GM23338 (cell line): ENCODE measurements at regions not wholly inside any gene's neighbourhood (a gene's known extent, or its start where the extent isn't known, plus 50 kb on each side); places are given as distances from the start of the nearest gene placed in this dataset.

ENCODE experiments used
- ATAC-seq: fragments of 200-7000 bp; cut with Tn5 transposase; 3 replicates; pipeline ENCODE4 v1.9.1; 2020
- DNase-seq: peaks from one replicate; pipeline ENCODE4 v3.0.0-alpha.2; 2015; ENCODE audit warnings: low spot score
- H2AFZ ChIP-seq: fragments of 200-600 bp; sonication (generic); 2 replicates; pipeline ENCODE4 v1.8.0; 2016; ENCODE audit warnings: antibody characterized with exemption, mild to moderate bottlenecking, moderate library complexity
- H3F3A ChIP-seq: fragments of 200-600 bp; sonication (generic); replicated peaks from 2 replicates; pipeline ENCODE4 v1.8.0; 2017; ENCODE audit warnings: antibody characterized with exemption, mixed run types, low read depth
- H3K27ac ChIP-seq: fragments of 200-600 bp; sonication (generic); 2 replicates; pipeline ENCODE4 v1.6.1; 2016; ENCODE audit warnings: low read depth
- H3K27me3 ChIP-seq: fragments of 200-600 bp; sonication (generic); 2 replicates; pipeline ENCODE4 v1.8.0; 2016; ENCODE audit warnings: mild to moderate bottlenecking, mixed run types, moderate library complexity; ENCODE audit not compliant: insufficient read depth
- H3K36me3 ChIP-seq: fragments of 200-600 bp; sonication (generic); 2 replicates; pipeline ENCODE4 v1.8.0; 2016; ENCODE audit warnings: mild to moderate bottlenecking; ENCODE audit not compliant: insufficient read depth
- H3K4me1 ChIP-seq: fragments of 200-600 bp; sonication (generic); 2 replicates; pipeline ENCODE4 v1.8.0; 2016; ENCODE audit warnings: mild to moderate bottlenecking, moderate library complexity; ENCODE audit not compliant: insufficient read depth
- H3K4me2 ChIP-seq: fragments of 200-600 bp; sonication (generic); 2 replicates; pipeline ENCODE4 v1.7.1; 2017; ENCODE audit warnings: mixed run types
- H3K4me3 ChIP-seq: fragments of 200-600 bp; sonication (generic); 2 replicates; pipeline ENCODE4 v1.6.1; 2016; ENCODE audit warnings: mixed run types
- H3K79me2 ChIP-seq: fragments of 200-600 bp; sonication (generic); replicated peaks from 2 replicates; pipeline ENCODE4 v1.8.0; 2017; ENCODE audit warnings: mild to moderate bottlenecking; ENCODE audit not compliant: insufficient read depth
- H3K9me2 ChIP-seq: fragments of 200-600 bp; sonication (generic); 2 replicates; pipeline ENCODE4 v1.8.0; 2017; ENCODE audit not compliant: insufficient read depth
- H4K20me1 ChIP-seq: fragments of 200-600 bp; sonication (generic); replicated peaks from 2 replicates; pipeline ENCODE4 v1.8.0; 2017; ENCODE audit warnings: mild to moderate bottlenecking; ENCODE audit not compliant: insufficient read depth
- H3K27ac Mint-ChIP-seq: 2 replicates; pipeline ENCODE4 v1.8.0; 2020; ENCODE audit warnings: inconsistent platforms, mild to moderate bottlenecking, moderate library complexity, mixed read lengths
- H3K27me3 Mint-ChIP-seq: 3 replicates; pipeline ENCODE4 v1.8.0; 2022; ENCODE audit warnings: low read depth, mild to moderate bottlenecking, moderate library complexity, mixed read lengths, inconsistent platforms; ENCODE audit not compliant: insufficient read depth, poor library complexity
- H3K36me3 Mint-ChIP-seq: 3 replicates; pipeline ENCODE4 v1.8.0; 2021; ENCODE audit warnings: low read depth, mild to moderate bottlenecking, inconsistent platforms, moderate library complexity, mixed read lengths
- H3K4me1 Mint-ChIP-seq: 3 replicates; pipeline ENCODE4 v1.8.0; 2020; ENCODE audit warnings: mild to moderate bottlenecking, inconsistent platforms, mixed read lengths
- H3K4me3 Mint-ChIP-seq: 3 replicates; pipeline ENCODE4 v1.8.0; 2021; ENCODE audit warnings: moderate library complexity, mild to moderate bottlenecking, inconsistent platforms, mixed read lengths
- H3K9me3 Mint-ChIP-seq: 3 replicates; pipeline ENCODE4 v1.8.0; 2020; ENCODE audit warnings: moderate library complexity, mild to moderate bottlenecking, inconsistent platforms, mixed read lengths
- ETS1 ChIP-seq: IDR thresholded peaks from 2 replicates; pipeline ENCODE4 v1.6.1; 2016; ENCODE audit warnings: antibody characterized with exemption
- EZH2 ChIP-seq: fragments of 200-600 bp; sonication (generic); IDR thresholded peaks from one replicate; pipeline ENCODE4 v1.8.0; 2017; ENCODE audit warnings: antibody characterized with exemption, mild to moderate bottlenecking, low read depth; ENCODE audit not compliant: unreplicated experiment
- EZH2phosphoT487 ChIP-seq: fragments of 200-600 bp; sonication (generic); IDR thresholded peaks from one replicate; pipeline ENCODE4 v1.8.1; 2018; ENCODE audit warnings: antibody characterized with exemption; ENCODE audit not compliant: unreplicated experiment
- POLR2AphosphoS5 ChIP-seq: IDR thresholded peaks from 2 replicates; pipeline ENCODE4 v1.6.1; 2016; ENCODE audit warnings: antibody characterized with exemption, low read depth
- ZNF114 ChIP-seq: fragments of 250-450 bp; sonication (Bioruptor Pico); IDR thresholded peaks from 2 replicates; pipeline ENCODE4 v1.5.0; 2020; ENCODE audit warnings: mild to moderate bottlenecking, moderate library complexity
- ZNF462 ChIP-seq: fragments of 250-450 bp; sonication (Bioruptor Pico); IDR thresholded peaks from 2 replicates; pipeline ENCODE4 v1.5.0; 2020; ENCODE audit warnings: mild to moderate bottlenecking, moderate library complexity
- TF ChIP-seq, protein P1 (sequence below), 2 experiments: fragments of 200-600 bp in 1 of 2; sonication (generic) in 1 of 2; conservative IDR thresholded peaks; 2 replicates each; pipeline versions ENCODE4 v1.5.1 to v1.6.1; 2016 to 2017; ENCODE audit warnings: antibody characterized with exemption in 2 of 2, low read depth in 2 of 2, mild to moderate bottlenecking in 2 of 2, moderate library complexity in 1 of 2

- H3K27me3 ChIP-seq: no peaks in the 10 kb centered on the region
- DNase-seq (no peak), ATAC-seq (no peak)
- H3K4me1 Mint-ChIP-seq: peaks cover 10% of the 10 kb centered on the region
- no peak overlapping the region for H2AFZ ChIP-seq
- H3K9me3 Mint-ChIP-seq: no peaks in the 10 kb centered on the region; the same call in 2 of the 3 replicates
- no peaks in the 10 kb centered on the region for H3K27me3 Mint-ChIP-seq
- H3K4me2 ChIP-seq: no peak overlapping the region
- H3K9me2 ChIP-seq: no peaks in the 10 kb centered on the region; the same call in 1 of the 2 replicates
- H3F3A ChIP-seq: no peaks in the 10 kb centered on the region
- H3K4me3 ChIP-seq: no peak overlapping the region
- no peak for TF ChIP-seq EZH2phosphoT487
- TF ChIP-seq EZH2: no peak
- TF ChIP-seq, protein P1, sequence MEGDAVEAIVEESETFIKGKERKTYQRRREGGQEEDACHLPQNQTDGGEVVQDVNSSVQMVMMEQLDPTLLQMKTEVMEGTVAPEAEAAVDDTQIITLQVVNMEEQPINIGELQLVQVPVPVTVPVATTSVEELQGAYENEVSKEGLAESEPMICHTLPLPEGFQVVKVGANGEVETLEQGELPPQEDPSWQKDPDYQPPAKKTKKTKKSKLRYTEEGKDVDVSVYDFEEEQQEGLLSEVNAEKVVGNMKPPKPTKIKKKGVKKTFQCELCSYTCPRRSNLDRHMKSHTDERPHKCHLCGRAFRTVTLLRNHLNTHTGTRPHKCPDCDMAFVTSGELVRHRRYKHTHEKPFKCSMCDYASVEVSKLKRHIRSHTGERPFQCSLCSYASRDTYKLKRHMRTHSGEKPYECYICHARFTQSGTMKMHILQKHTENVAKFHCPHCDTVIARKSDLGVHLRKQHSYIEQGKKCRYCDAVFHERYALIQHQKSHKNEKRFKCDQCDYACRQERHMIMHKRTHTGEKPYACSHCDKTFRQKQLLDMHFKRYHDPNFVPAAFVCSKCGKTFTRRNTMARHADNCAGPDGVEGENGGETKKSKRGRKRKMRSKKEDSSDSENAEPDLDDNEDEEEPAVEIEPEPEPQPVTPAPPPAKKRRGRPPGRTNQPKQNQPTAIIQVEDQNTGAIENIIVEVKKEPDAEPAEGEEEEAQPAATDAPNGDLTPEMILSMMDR (conservative IDR thresholded peaks at IDR 0.05; ENCODE audit: low read depth in 2 of 2): no peak
- no peak for TF ChIP-seq POLR2AphosphoS5
- no peak for TF ChIP-seq ETS1
- TF ChIP-seq ZNF462: no peak
- no peak for TF ChIP-seq ZNF114 (CRISPR knock-in tag)
- no peaks in the 10 kb centered on the region for H3K36me3 ChIP-seq
- no peaks in the 10 kb centered on the region for H3K36me3 Mint-ChIP-seq
- H3K27ac Mint-ChIP-seq: no peak overlapping the region
- H4K20me1 ChIP-seq: no peaks in the 10 kb centered on the region
- no peak overlapping the region for H3K27ac ChIP-seq
- H3K4me3 Mint-ChIP-seq: no peak overlapping the region
- no peaks in the 10 kb centered on the region for H3K79me2 ChIP-seq
- no peaks in the 10 kb centered on the region for H3K4me1 ChIP-seq
Measured at GRCh38 chr9:106587042-106587441, 275.9 kb upstream of the ZNF462 start.
